Right lobe of liver (tissue), 4 donors: ENCODE measurements at regions not wholly inside any gene's neighbourhood (a gene's known extent, or its start where the extent isn't known, plus 50 kb on each side); places are given as distances from the start of the nearest gene placed in this dataset.

Source experiments
- CTCF ChIP-seq, 4 donors: fragments of 200-600 bp in 3 of 4; fragments of 450-650 bp in 1 of 4; IDR thresholded peaks; one replicate each; pipeline versions ENCODE4 v1.5.1 to v1.8.0; 2016 to 2022; ENCODE audit warnings: antibody characterized with exemption in 4 of 4, mild to moderate bottlenecking in 2 of 4
- POLR2A ChIP-seq: fragments of 450-650 bp; IDR thresholded peaks from one replicate; pipeline ENCODE4 v1.6.1; 2017; ENCODE audit warnings: antibody characterized with exemption, mild to moderate bottlenecking
- donor health status: DM: no; HTN: no; CAD: no.
- donor health status: DM: no; HTN: no; CAD: no.
- donor health status: DM: no; HTN: yes; CAD: no.

- TF ChIP-seq CTCF (IDR thresholded peaks at IDR 0.05) (no peak), POLR2A (no peak)
Observed at GRCh38 chr1:73824065-73824464, 373.9 kb downstream of the LRRIQ3 start.
